PC-3 (cell line): ENCODE measurements at regions not wholly inside any gene's neighbourhood (a gene's known extent, or its start where the extent isn't known, plus 50 kb on each side); places are given as distances from the start of the nearest gene placed in this dataset.

Experiments used
- CTCF ChIP-seq: fragments of 300-600 bp; sonication (generic); conservative IDR thresholded peaks from 2 replicates; pipeline ENCODE4 v1.5.1; 2017; ENCODE audit warnings: antibody characterized with exemption, low read depth, mild to moderate bottlenecking, low read length
- EZH2phosphoT487 ChIP-seq: fragments of 300-600 bp; sonication (generic); IDR thresholded peaks from 2 replicates; pipeline ENCODE4 v1.6.1; 2018; ENCODE audit warnings: mild to moderate bottlenecking, antibody characterized with exemption, low read length, borderline replicate concordance

- no peak for TF ChIP-seq CTCF
- no peak for TF ChIP-seq EZH2phosphoT487
Observed at GRCh38 chr6:138654715-138655634, 118.6 kb upstream of the CCDC28A start.
